ENCODE measurements at regions not wholly inside any gene's neighbourhood (a gene's known extent, or its start where the extent isn't known, plus 50 kb on each side); places are given as distances from the start of the nearest gene placed in this dataset.

DNA sequence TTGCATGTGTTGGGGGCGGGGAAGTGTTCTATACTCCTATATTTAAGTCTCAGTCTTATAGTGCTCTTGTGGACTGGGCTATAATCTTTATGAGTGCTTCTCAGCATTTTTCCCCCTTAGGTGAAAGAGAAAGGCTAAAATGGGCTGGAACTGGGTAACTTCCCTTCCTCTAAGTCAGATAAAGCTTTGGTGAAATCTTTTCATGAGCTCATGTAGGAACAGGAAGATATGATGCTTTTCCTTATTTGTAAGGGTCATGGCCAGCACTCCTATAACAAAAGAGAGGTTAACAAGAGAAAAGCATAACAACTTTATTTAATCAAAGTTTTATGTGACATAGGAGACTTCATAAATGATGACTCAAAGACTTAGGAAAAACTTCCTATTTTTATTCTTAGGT lies 841.5 kb downstream of the SLC16A7 start:
- no peak overlapping the region for H3K27ac ChIP-seq (ENCODE audit: low read depth, low read length)
- H3K18ac ChIP-seq (ENCODE audit: low read length): no peak overlapping the region
- H2BK15ac ChIP-seq (replicated peaks; ENCODE audit: low read depth): no peak overlapping the region
- H3K79me2 ChIP-seq (ENCODE audit: control insufficient read depth, insufficient read depth, low read length): no peaks in the 10 kb centered on the region
- no peaks in the 10 kb centered on the region for H3K79me1 ChIP-seq (ENCODE audit: low read length)
- no CpG with 5 or more reads among the region's 1 CpG for WGBS (ENCODE audit: extremely low coverage, insufficient coverage, low lambda C conversion rate)
- no peak overlapping the region for H3K4me3 ChIP-seq (ENCODE audit: low read length)
- no peaks in the 10 kb centered on the region for H3K4me1 ChIP-seq (ENCODE audit: control insufficient read depth, low read depth, low read length)
- no peak overlapping the region for H2BK120ac ChIP-seq (ENCODE audit: low read depth, low read length)
- no peaks in the 10 kb centered on the region for H3K36me3 ChIP-seq (ENCODE audit: control insufficient read depth, insufficient read depth, low read length)
- H3K4me2 ChIP-seq (ENCODE audit: low read length): no peak overlapping the region
- no peaks in the 10 kb centered on the region for H3K27me3 ChIP-seq (ENCODE audit: insufficient read depth, low read length, poor library complexity)
- H3K9ac ChIP-seq (ENCODE audit: low read length): no peak overlapping the region
- no peak overlapping the region for H3K4ac ChIP-seq (ENCODE audit: low read depth, low read length)
- H2AK5ac ChIP-seq (ENCODE audit: low read length): no peak overlapping the region
- no peak overlapping the region for H4K8ac ChIP-seq (ENCODE audit: low read depth, low read length)
- no peak for DNase-seq
- no peak overlapping the region for H3K23ac ChIP-seq (ENCODE audit: low read length)
- no peak overlapping the region for H4K5ac ChIP-seq (ENCODE audit: low read length)
- H2BK5ac ChIP-seq (ENCODE audit: low read length): no peak overlapping the region
- H3K56ac ChIP-seq (ENCODE audit: low read length): no peak overlapping the region

- no peak overlapping the region for H3K4me3 ChIP-seq (ENCODE audit: low read length)
- H3K4me1 ChIP-seq (ENCODE audit: control insufficient read depth, low read depth, low read length): no peaks in the 10 kb centered on the region
- no peak for DNase-seq
- H2BK15ac ChIP-seq (replicated peaks; ENCODE audit: low read depth): no peak overlapping the region
- no peaks in the 10 kb centered on the region for H3K79me1 ChIP-seq (ENCODE audit: low read length)
- H2BK120ac ChIP-seq (ENCODE audit: low read depth, low read length): no peak overlapping the region
- H4K5ac ChIP-seq (ENCODE audit: low read length): no peak overlapping the region
- no peak overlapping the region for H2AK5ac ChIP-seq (ENCODE audit: low read length)
- no CpG with 5 or more reads among the region's 4 CpGs for WGBS (ENCODE audit: extremely low coverage, insufficient coverage, low lambda C conversion rate)
- no peak overlapping the region for H3K27ac ChIP-seq (ENCODE audit: low read depth, low read length)
- H3K4ac ChIP-seq (ENCODE audit: low read depth, low read length): no peak overlapping the region
- H3K18ac ChIP-seq (ENCODE audit: low read length): no peak overlapping the region
- H3K79me2 ChIP-seq (ENCODE audit: control insufficient read depth, insufficient read depth, low read length): no peaks in the 10 kb centered on the region
- H3K23ac ChIP-seq (ENCODE audit: low read length): no peak overlapping the region
- H3K56ac ChIP-seq (ENCODE audit: low read length): no peak overlapping the region
- no peaks in the 10 kb centered on the region for H3K27me3 ChIP-seq (ENCODE audit: insufficient read depth, low read length, poor library complexity)
- no peaks in the 10 kb centered on the region for H3K36me3 ChIP-seq (ENCODE audit: control insufficient read depth, insufficient read depth, low read length)
- H4K8ac ChIP-seq (ENCODE audit: low read depth, low read length): no peak overlapping the region
- no peak overlapping the region for H2BK5ac ChIP-seq (ENCODE audit: low read length)
- H3K4me2 ChIP-seq (ENCODE audit: low read length): no peak overlapping the region
- no peak overlapping the region for H3K9ac ChIP-seq (ENCODE audit: low read length)
These were observed 845.7 kb downstream of the SLC16A7 start for GRCh38 chr12:60441577-60441976.

DNA sequence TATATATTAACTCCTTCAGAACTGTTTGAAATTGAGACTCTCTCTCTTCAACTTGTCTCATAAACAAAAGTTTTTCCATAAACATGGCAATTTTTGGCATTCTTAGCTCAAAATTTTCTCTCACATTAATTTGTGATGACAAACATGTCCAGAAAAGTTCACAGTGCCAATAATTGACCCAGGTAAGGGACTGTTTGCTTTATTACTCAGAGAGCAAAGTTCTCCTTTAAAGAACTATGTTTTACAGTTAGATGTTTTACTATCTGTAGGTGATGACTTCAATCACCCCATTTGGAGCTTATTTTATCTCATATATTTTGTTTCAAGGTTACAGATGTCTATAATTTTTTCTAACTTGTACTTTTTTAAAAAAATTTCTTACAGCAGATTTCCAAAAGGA lies 855.6 kb downstream of the SLC16A7 start:
- Histone ChIP-seq H3K36me3 (ENCODE audit: control insufficient read depth, insufficient read depth, low read length) (no peaks in the 10 kb centered on the region), H2BK5ac (ENCODE audit: low read length) (no peak overlapping the region), H3K9ac (ENCODE audit: low read length) (no peak overlapping the region), H3K4me2 (ENCODE audit: low read length) (no peak overlapping the region), H3K23ac (ENCODE audit: low read length) (no peak overlapping the region), H3K79me2 (ENCODE audit: control insufficient read depth, insufficient read depth, low read length) (no peaks in the 10 kb centered on the region), H3K27me3 (ENCODE audit: insufficient read depth, low read length, poor library complexity) (no peaks in the 10 kb centered on the region), H3K79me1 (ENCODE audit: low read length) (no peaks in the 10 kb centered on the region), H3K27ac (ENCODE audit: low read depth, low read length) (no peak overlapping the region), H3K56ac (ENCODE audit: low read length) (no peak overlapping the region), H4K8ac (ENCODE audit: low read depth, low read length) (no peak overlapping the region), H3K4me1 (ENCODE audit: control insufficient read depth, low read depth, low read length) (no peaks in the 10 kb centered on the region), H2AK5ac (ENCODE audit: low read length) (no peak overlapping the region), H4K5ac (ENCODE audit: low read length) (no peak overlapping the region), H2BK15ac (replicated peaks; ENCODE audit: low read depth) (no peak overlapping the region), H2BK120ac (ENCODE audit: low read depth, low read length) (no peak overlapping the region), H3K18ac (ENCODE audit: low read length) (no peak overlapping the region), H3K4ac (ENCODE audit: low read depth, low read length) (no peak overlapping the region), H3K4me3 (ENCODE audit: low read length) (no peak overlapping the region)
- no peak for DNase-seq

DNA sequence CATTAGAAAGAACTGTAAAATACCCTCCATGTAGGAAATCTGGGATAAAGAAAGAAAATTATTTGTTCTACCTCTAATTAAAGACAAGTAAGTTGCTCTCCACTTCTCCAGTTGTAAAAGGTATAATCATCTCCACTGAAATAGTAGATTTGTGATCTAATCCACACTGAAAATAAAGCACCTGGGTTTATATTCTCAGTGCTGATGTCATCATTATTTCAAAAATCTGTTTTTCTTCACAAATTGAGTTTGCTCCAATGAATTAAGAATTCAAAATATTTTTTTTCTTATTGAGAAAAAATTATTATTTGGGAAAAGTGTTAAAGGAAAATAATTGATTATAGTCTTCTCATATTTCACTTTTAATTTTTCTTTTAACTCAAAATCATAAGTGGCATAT lies 869.2 kb downstream of the SLC16A7 start:
- no peak overlapping the region for H2BK5ac ChIP-seq (ENCODE audit: low read length)
- no peak overlapping the region for H3K18ac ChIP-seq (ENCODE audit: low read length)
- no peaks in the 10 kb centered on the region for H3K36me3 ChIP-seq (ENCODE audit: control insufficient read depth, insufficient read depth, low read length)
- no peak overlapping the region for H3K23ac ChIP-seq (ENCODE audit: low read length)
- no peaks in the 10 kb centered on the region for H3K27me3 ChIP-seq (ENCODE audit: insufficient read depth, low read length, poor library complexity)
- no peak overlapping the region for H2BK120ac ChIP-seq (ENCODE audit: low read depth, low read length)
- H4K5ac ChIP-seq (ENCODE audit: low read length): no peak overlapping the region
- no peak overlapping the region for H3K4me2 ChIP-seq (ENCODE audit: low read length)
- no peaks in the 10 kb centered on the region for H3K79me1 ChIP-seq (ENCODE audit: low read length)
- no peak overlapping the region for H3K27ac ChIP-seq (ENCODE audit: low read depth, low read length)
- no peak overlapping the region for H3K4me3 ChIP-seq (ENCODE audit: low read length)
- H3K79me2 ChIP-seq (ENCODE audit: control insufficient read depth, insufficient read depth, low read length): no peaks in the 10 kb centered on the region
- no peak overlapping the region for H4K8ac ChIP-seq (ENCODE audit: low read depth, low read length)
- no peak overlapping the region for H3K4ac ChIP-seq (ENCODE audit: low read depth, low read length)
- H2BK15ac ChIP-seq (replicated peaks; ENCODE audit: low read depth): no peak overlapping the region
- DNase-seq: no peak
- H2AK5ac ChIP-seq (ENCODE audit: low read length): no peak overlapping the region
- H3K9ac ChIP-seq (ENCODE audit: low read length): no peak overlapping the region
- no peaks in the 10 kb centered on the region for H3K4me1 ChIP-seq (ENCODE audit: control insufficient read depth, low read depth, low read length)
- H3K56ac ChIP-seq (ENCODE audit: low read length): no peak overlapping the region

DNA sequence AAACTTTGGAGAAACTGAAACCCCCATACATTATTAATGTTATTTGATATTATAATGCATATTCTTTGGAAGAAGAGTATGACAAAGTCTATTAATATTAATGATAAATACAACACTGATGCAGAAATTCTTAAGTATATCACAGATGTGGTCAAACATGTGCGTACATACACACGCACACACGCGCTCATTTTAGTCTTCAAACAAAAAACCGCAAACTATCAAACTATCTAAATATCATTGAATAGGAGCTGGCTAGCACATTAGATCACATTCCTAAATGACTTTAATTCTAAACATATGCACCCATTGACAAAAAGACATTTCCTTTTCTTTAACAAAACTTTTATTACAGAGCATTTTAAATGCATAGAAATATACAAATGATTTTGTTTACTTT lies 872.7 kb downstream of the SLC16A7 start:
- Histone ChIP-seq H4K8ac (ENCODE audit: low read depth, low read length) (no peak overlapping the region), H2BK5ac (ENCODE audit: low read length) (no peak overlapping the region), H3K27ac (ENCODE audit: low read depth, low read length) (no peak overlapping the region), H3K4me2 (ENCODE audit: low read length) (no peak overlapping the region), H3K56ac (ENCODE audit: low read length) (no peak overlapping the region), H2AK5ac (ENCODE audit: low read length) (no peak overlapping the region), H3K36me3 (ENCODE audit: control insufficient read depth, insufficient read depth, low read length) (no peaks in the 10 kb centered on the region), H3K4ac (ENCODE audit: low read depth, low read length) (no peak overlapping the region), H2BK15ac (replicated peaks; ENCODE audit: low read depth) (no peak overlapping the region), H3K27me3 (ENCODE audit: insufficient read depth, low read length, poor library complexity) (no peaks in the 10 kb centered on the region), H3K9ac (ENCODE audit: low read length) (no peak overlapping the region), H3K4me3 (ENCODE audit: low read length) (no peak overlapping the region), H3K79me1 (ENCODE audit: low read length) (no peaks in the 10 kb centered on the region), H3K18ac (ENCODE audit: low read length) (no peak overlapping the region), H3K4me1 (ENCODE audit: control insufficient read depth, low read depth, low read length) (no peaks in the 10 kb centered on the region), H2BK120ac (ENCODE audit: low read depth, low read length) (no peak overlapping the region), H4K5ac (ENCODE audit: low read length) (no peak overlapping the region), H3K79me2 (ENCODE audit: control insufficient read depth, insufficient read depth, low read length) (no peaks in the 10 kb centered on the region), H3K23ac (ENCODE audit: low read length) (no peak overlapping the region)
- WGBS (ENCODE audit: extremely low coverage, insufficient coverage, low lambda C conversion rate): 100% methylated on average over 4 of the region's 5 CpGs
- no peak for DNase-seq

DNA sequence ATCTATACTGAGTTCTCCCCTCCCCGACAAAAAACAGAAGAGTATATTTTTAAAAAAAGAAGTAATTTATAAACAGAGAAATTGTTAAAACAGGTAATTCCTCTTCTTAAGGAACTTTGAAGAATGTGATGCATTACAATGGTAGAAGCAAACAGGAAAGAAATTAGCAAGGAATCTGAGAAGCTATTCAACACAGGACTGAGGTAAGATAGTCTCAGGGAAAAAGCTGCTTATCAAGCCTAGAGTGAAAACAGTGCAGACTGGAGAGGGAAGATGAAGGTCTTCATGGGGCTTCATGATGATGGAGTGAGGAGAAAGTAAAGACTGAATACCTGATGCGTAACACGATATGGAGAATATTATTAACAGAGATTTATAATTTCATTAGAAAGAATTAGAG lies 880.0 kb downstream of the SLC16A7 start:
- no peak overlapping the region for H3K4me3 ChIP-seq (ENCODE audit: low read length)
- no peak overlapping the region for H3K4me2 ChIP-seq (ENCODE audit: low read length)
- no CpG with 5 or more reads among the region's 3 CpGs for WGBS (ENCODE audit: extremely low coverage, insufficient coverage, low lambda C conversion rate)

More for the DNA sequence above, 880.0 kb downstream of the SLC16A7 start:
- no peaks in the 10 kb centered on the region for H3K27me3 ChIP-seq (ENCODE audit: insufficient read depth, low read length, poor library complexity)
- H3K4ac ChIP-seq (ENCODE audit: low read depth, low read length): no peak overlapping the region
- H2BK15ac ChIP-seq (replicated peaks; ENCODE audit: low read depth): no peak overlapping the region
- DNase-seq: peak; percentile 30
- no peak overlapping the region for H4K8ac ChIP-seq (ENCODE audit: low read depth, low read length)
- no peak overlapping the region for H2BK120ac ChIP-seq (ENCODE audit: low read depth, low read length)
- no peaks in the 10 kb centered on the region for H3K36me3 ChIP-seq (ENCODE audit: control insufficient read depth, insufficient read depth, low read length)
- H2AK5ac ChIP-seq (ENCODE audit: low read length): no peak overlapping the region
- H3K27ac ChIP-seq (ENCODE audit: low read depth, low read length): no peak overlapping the region
- no peak overlapping the region for H4K5ac ChIP-seq (ENCODE audit: low read length)
- no peak overlapping the region for H3K56ac ChIP-seq (ENCODE audit: low read length)
- no peak overlapping the region for H2BK5ac ChIP-seq (ENCODE audit: low read length)
- H3K18ac ChIP-seq (ENCODE audit: low read length): no peak overlapping the region
- no peak overlapping the region for H3K9ac ChIP-seq (ENCODE audit: low read length)
- H3K79me1 ChIP-seq (ENCODE audit: low read length): no peaks in the 10 kb centered on the region
- H3K4me1 ChIP-seq (ENCODE audit: control insufficient read depth, low read depth, low read length): no peaks in the 10 kb centered on the region
- no peaks in the 10 kb centered on the region for H3K79me2 ChIP-seq (ENCODE audit: control insufficient read depth, insufficient read depth, low read length)
- no peak overlapping the region for H3K23ac ChIP-seq (ENCODE audit: low read length)
